AG09309 (cell line): ENCODE measurements at regions not wholly inside any gene's neighbourhood (a gene's known extent, or its start where the extent isn't known, plus 50 kb on each side); places are given as distances from the start of the nearest gene placed in this dataset.

Experiments
- DNase-seq: peaks from one replicate; pipeline ENCODE4 v3.0.0-alpha.2; 2010; ENCODE audit warnings: low read depth
- H3K4me3 ChIP-seq: 2 replicates; pipeline ENCODE4 v1.5.1; 2011; ENCODE audit warnings: mild to moderate bottlenecking, low read depth, low read length, moderate library complexity; ENCODE audit not compliant: control insufficient read depth
- TF ChIP-seq, protein P1 (sequence below): IDR thresholded peaks from 2 replicates; pipeline ENCODE4 v1.5.1; 2011; ENCODE audit warnings: mild to moderate bottlenecking, low read depth, low read length, inconsistent platforms; ENCODE audit not compliant: insufficient read depth, control insufficient read depth; ENCODE audit errors: missing control alignments

DNA sequence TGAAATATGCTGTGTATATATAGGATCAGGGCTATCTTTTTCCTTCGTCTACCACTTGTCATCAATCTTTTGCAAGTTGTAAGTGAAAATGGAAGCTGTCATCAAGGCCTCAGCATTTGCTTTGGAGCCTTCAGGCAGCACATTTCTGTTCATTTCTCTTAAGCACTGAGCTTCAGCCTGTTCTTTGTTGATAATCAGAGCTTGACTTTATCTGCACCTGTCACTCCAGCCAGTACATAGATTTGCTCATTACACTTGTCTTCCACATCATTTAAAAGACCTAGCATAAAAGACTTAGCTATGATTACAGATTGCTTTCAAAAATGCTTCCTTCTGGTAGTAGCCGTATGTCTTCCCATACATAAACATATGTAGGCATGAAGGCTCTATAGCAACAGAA lies 189.8 kb upstream of the GRIK2 start:
- TF ChIP-seq, protein P1, sequence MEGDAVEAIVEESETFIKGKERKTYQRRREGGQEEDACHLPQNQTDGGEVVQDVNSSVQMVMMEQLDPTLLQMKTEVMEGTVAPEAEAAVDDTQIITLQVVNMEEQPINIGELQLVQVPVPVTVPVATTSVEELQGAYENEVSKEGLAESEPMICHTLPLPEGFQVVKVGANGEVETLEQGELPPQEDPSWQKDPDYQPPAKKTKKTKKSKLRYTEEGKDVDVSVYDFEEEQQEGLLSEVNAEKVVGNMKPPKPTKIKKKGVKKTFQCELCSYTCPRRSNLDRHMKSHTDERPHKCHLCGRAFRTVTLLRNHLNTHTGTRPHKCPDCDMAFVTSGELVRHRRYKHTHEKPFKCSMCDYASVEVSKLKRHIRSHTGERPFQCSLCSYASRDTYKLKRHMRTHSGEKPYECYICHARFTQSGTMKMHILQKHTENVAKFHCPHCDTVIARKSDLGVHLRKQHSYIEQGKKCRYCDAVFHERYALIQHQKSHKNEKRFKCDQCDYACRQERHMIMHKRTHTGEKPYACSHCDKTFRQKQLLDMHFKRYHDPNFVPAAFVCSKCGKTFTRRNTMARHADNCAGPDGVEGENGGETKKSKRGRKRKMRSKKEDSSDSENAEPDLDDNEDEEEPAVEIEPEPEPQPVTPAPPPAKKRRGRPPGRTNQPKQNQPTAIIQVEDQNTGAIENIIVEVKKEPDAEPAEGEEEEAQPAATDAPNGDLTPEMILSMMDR, result no peak
- H3K4me3 ChIP-seq, result no peak overlapping the region
- DNase-seq, result no peak

DNA sequence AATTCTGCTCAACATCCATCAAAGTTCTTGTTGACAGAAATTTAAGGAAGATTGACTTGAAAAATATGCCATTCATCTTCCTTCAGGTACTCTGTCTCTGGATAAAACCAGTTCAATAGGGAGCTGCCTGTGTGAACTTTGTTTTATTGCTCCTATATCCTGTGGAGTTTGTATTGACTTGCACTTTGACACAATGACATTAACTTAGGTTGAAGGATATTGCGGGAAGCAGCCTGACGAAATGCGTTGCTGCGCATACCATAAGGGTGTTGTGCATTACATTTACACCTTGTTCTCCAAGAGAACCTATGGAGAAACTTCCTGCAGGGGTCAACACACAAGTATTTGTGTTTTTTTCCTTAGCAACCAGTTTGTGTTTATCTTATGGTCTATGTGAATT lies 185.4 kb upstream of the GRIK2 start:
- no peak overlapping the region for H3K4me3 ChIP-seq
- TF ChIP-seq, protein P1, result no peak
- DNase-seq, result no peak

DNA sequence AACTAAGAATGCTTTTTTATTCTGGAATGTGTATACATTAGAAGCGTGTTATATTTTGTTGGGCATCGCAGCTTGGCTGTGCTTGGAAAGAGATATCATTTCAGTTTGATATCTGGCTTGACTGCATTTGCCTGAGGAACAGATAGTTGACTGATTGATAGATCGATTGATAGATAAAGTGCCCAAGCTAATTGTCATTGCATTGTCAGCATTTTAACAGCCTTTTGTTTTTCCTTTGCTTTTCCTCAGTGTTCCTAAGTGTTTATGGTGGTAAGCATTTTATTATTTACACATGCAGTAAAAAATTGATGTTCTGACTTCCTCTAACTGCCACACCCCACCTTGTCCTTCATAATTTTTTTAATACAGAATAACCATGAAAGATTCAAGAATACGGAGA lies 180.9 kb upstream of the GRIK2 start:
- TF ChIP-seq, protein P1, result no peak
- no peak for DNase-seq
- no peak overlapping the region for H3K4me3 ChIP-seq

DNA sequence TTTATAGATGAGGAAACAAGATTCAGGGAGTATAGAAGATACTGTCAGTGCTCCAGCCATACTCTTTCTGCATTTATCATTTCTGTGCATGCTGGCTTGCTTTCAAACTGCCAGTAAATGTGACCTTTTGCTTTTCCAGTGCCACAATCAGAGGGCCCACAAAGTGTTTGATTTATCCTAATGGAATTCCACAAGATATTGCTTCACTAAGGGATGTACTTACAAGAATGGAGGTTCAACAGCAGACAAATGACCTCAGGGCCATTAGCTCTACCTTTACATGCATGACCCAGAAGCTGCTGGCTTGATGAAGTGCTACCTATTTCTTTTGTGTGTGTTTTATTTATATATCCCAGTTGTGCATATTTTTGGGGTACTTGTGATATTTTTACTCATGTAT lies 171.5 kb upstream of the GRIK2 start:
- TF ChIP-seq, protein P1, result no peak
- DNase-seq, result no peak
- H3K4me3 ChIP-seq, result no peak overlapping the region

DNA sequence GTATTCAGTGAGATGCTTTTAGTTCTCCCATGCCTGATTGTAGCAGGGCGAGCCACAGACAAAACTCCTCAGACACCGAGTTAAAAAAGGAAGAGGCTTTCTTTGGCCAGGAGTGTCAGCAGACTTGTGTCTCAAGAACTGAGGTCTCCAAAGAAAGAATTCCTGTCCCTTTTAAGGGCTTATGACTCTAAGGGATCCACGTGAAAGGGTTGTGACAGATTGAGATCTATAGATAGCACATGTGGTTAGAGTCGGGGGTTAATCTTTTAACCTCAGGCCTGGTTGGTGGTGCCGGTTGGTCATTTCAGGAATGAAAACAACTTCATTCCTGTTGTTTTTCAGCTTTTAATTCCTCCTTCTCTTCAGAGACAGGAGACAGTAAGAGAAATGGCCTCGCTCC lies 168.8 kb upstream of the GRIK2 start:
- TF ChIP-seq, protein P1, result no peak
- H3K4me3 ChIP-seq, result no peak overlapping the region
- no peak for DNase-seq

DNA sequence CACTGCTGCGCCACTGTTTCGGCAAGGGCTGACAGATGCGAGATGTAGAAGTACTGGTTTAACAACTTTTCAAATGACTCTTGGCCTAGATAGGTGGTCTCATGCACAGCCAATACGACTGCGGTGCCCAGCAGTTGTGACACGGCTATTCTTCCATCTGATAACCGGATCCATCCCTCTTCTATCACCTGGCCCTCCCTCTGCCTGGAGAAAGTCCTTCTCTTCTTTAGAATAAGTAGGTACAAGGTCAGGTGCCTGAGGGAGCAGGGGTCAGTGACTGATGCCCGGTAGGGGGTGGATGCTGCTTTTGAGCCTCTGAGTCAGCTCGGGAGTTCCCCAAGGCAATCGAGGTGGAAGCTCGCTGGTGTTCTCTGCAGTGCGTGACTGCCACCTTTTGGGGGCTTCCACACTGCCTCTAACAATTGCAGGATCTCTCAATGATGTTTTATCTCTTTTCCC lies 166.8 kb upstream of the GRIK2 start:
- no peak for DNase-seq
- TF ChIP-seq, protein P1, result no peak
- H3K4me3 ChIP-seq, result no peak overlapping the region

DNA sequence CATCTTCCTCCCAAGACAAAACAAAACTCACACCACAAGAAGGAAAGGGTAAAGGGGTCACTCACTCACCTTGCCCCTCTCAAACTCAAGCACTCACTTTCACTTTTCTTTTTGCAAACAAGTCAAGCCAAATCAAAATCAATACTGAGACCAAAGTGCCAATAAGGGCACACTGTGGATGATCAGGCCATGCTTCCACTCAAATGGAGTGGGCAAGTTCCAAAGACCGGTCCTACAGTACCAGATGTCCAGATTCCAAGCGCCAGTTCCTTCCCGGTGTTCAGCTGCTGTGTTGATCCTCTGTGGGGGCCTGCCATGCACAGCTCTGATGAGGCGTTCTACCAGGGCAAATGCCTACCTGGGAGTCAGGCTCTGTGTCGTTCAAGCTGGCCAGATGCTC lies 162.6 kb upstream of the GRIK2 start:
- DNase-seq, result no peak
- no peak overlapping the region for H3K4me3 ChIP-seq
- TF ChIP-seq, protein P1, result no peak
